ENCODE measurements at regions not wholly inside any gene's neighbourhood (a gene's known extent, or its start where the extent isn't known, plus 50 kb on each side); places are given as distances from the start of the nearest gene placed in this dataset.
"Not testable (repeated sequence)": the region's sequence is repeated elsewhere in the genome, so short reads cannot be mapped to it uniquely, and the experiment has no call there.

DNA sequence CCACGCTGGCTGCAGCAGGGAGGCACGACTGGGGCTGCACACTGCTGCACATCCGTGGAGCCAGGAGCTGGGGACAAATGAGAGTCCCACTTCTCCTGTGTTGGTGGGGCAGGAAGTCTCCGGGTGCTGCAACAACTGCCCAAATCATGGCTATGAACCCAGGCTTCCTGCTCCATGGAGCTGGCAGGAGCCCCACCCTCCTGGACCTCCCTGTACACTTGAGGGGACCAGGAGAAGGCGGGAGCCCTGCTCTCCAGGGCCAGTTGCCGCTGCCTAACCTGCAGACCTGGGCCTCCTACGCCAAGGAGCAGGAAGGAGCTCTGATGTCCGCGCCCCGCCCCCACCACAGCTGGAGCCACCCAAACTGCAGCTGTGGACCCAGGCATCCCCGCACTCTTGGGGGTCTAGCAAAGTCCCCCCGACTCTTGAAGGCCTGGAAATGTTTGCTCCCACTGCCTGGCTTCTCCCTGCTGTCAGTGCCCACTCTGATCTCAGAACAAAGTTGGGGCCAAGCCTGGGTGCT, 752.1 kb upstream of the PCDH20 start:
- Histone ChIP-seq H3K4me3 (ENCODE audit: insufficient read depth, low read depth, low read length) (no peak overlapping the region), H2AFZ (ENCODE audit: low read depth, low read length) (no peak overlapping the region), H3K27me3 (ENCODE audit: insufficient read depth, low read length) (no peaks in the 10 kb centered on the region), H3K4me1 (ENCODE audit: insufficient read depth, low read length) (no peaks in the 10 kb centered on the region), H3K4me2 (ENCODE audit: low read length) (no peak overlapping the region), H4K20me1 (ENCODE audit: insufficient read depth, low read length) (no peaks in the 10 kb centered on the region), H3K79me2 (ENCODE audit: insufficient read depth, low read length) (no peaks in the 10 kb centered on the region), H3K27ac (ENCODE audit: low read depth, low read length) (no peak overlapping the region), H3K9me3 (ENCODE audit: insufficient read depth, low read depth, low read length) (no peaks in the 10 kb centered on the region), H3K9ac (ENCODE audit: low read length) (no peak overlapping the region), H3K36me3 (ENCODE audit: insufficient read depth, low read length) (no peaks in the 10 kb centered on the region)
- DNase-seq (ENCODE audit: low read depth) (no peak), FAIRE-seq (no peak)
- TF ChIP-seq, protein P1, sequence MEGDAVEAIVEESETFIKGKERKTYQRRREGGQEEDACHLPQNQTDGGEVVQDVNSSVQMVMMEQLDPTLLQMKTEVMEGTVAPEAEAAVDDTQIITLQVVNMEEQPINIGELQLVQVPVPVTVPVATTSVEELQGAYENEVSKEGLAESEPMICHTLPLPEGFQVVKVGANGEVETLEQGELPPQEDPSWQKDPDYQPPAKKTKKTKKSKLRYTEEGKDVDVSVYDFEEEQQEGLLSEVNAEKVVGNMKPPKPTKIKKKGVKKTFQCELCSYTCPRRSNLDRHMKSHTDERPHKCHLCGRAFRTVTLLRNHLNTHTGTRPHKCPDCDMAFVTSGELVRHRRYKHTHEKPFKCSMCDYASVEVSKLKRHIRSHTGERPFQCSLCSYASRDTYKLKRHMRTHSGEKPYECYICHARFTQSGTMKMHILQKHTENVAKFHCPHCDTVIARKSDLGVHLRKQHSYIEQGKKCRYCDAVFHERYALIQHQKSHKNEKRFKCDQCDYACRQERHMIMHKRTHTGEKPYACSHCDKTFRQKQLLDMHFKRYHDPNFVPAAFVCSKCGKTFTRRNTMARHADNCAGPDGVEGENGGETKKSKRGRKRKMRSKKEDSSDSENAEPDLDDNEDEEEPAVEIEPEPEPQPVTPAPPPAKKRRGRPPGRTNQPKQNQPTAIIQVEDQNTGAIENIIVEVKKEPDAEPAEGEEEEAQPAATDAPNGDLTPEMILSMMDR (IDR thresholded peaks at IDR 0.05; ENCODE audit: insufficient read depth, low read depth, low read length): no peak
- no peak for TF ChIP-seq EZH2 (IDR thresholded peaks at IDR 0.05; ENCODE audit: insufficient read depth, low read length)
- Mint-ChIP-seq H3K27ac (ENCODE audit: unreplicated experiment) (no peak overlapping the region), H3K36me3 (ENCODE audit: low read depth, unreplicated experiment) (no peaks in the 10 kb centered on the region), H3K4me3 (ENCODE audit: unreplicated experiment) (no peak overlapping the region), H3K9me3 (ENCODE audit: unreplicated experiment) (peaks cover 3% of the 10 kb centered on the region), H3K27me3 (ENCODE audit: low read depth, unreplicated experiment) (no peaks in the 10 kb centered on the region), H3K4me1 (ENCODE audit: low read depth, unreplicated experiment) (peaks cover 7% of the 10 kb centered on the region)

DNA sequence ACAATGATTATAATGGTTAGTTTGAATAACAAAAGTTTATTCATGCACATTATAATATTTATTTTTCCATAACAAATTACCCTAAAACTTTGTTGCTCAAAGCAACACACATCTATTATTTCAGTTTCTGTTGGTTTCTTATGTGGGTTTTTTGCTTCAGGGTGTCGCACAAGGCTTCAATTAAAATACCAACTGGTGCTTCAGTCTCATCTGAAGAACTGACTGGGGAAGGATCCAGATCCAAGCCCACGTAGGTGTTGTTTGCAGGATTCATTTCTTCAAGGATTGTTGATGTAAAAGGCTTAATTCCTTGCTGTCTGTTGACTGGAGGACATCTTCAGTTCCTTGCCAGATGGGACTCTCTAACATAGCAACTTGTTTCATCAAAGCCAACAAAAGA, 747.2 kb upstream of the PCDH20 start:
- H3K27me3 Mint-ChIP-seq (ENCODE audit: low read depth, unreplicated experiment): no peaks in the 10 kb centered on the region
- no peak overlapping the region for H2AFZ ChIP-seq (ENCODE audit: low read depth, low read length)
- DNase-seq (ENCODE audit: low read depth): no peak
- no peak overlapping the region for H3K27ac ChIP-seq (ENCODE audit: low read depth, low read length)
- no peaks in the 10 kb centered on the region for H3K4me1 ChIP-seq (ENCODE audit: insufficient read depth, low read length)
- no peak overlapping the region for H3K4me3 Mint-ChIP-seq (ENCODE audit: unreplicated experiment)
- H3K79me2 ChIP-seq (ENCODE audit: insufficient read depth, low read length): no peaks in the 10 kb centered on the region
- H3K9ac ChIP-seq (ENCODE audit: low read length): no peak overlapping the region
- H3K9me3 ChIP-seq (ENCODE audit: insufficient read depth, low read depth, low read length): no peaks in the 10 kb centered on the region
- H3K4me2 ChIP-seq (ENCODE audit: low read length): no peak overlapping the region
- no peaks in the 10 kb centered on the region for H3K36me3 ChIP-seq (ENCODE audit: insufficient read depth, low read length)
- FAIRE-seq: no peak
- TF ChIP-seq, protein P1 (IDR thresholded peaks at IDR 0.05; ENCODE audit: insufficient read depth, low read depth, low read length): no peak
- H3K27ac Mint-ChIP-seq (ENCODE audit: unreplicated experiment): no peak overlapping the region
- no peaks in the 10 kb centered on the region for H3K36me3 Mint-ChIP-seq (ENCODE audit: low read depth, unreplicated experiment)
- H3K9me3 Mint-ChIP-seq (ENCODE audit: unreplicated experiment): peaks cover 3% of the 10 kb centered on the region
- no peaks in the 10 kb centered on the region for H3K27me3 ChIP-seq (ENCODE audit: insufficient read depth, low read length)
- H3K4me3 ChIP-seq (ENCODE audit: insufficient read depth, low read depth, low read length): no peak overlapping the region
- H3K4me1 Mint-ChIP-seq (ENCODE audit: low read depth, unreplicated experiment): no peaks in the 10 kb centered on the region
- no peaks in the 10 kb centered on the region for H4K20me1 ChIP-seq (ENCODE audit: insufficient read depth, low read length)

DNA sequence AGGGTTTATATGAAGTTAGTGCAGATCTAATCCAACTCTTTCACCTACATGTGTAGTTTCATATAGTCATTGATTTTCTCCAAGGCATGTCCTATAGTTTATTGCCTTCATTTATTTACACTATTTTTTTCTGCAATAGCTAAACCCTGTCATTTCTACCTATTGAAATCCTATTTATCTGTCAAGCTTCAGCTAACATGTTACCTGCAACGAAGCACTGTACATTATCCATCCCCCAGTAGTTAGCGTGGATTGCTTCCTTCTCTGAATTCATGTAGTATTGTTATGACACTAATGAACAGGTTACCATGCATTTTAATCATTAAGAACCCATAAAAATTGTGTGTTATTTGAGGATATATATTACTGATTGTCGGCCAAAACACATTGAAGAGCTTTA, 742.9 kb upstream of the PCDH20 start:
- Mint-ChIP-seq H3K4me3 (ENCODE audit: unreplicated experiment) (no peak overlapping the region), H3K27me3 (ENCODE audit: low read depth, unreplicated experiment) (no peaks in the 10 kb centered on the region), H3K36me3 (ENCODE audit: low read depth, unreplicated experiment) (no peaks in the 10 kb centered on the region), H3K9me3 (ENCODE audit: unreplicated experiment) (peaks cover 2% of the 10 kb centered on the region), H3K4me1 (ENCODE audit: low read depth, unreplicated experiment) (no peaks in the 10 kb centered on the region), H3K27ac (ENCODE audit: unreplicated experiment) (no peak overlapping the region)
- DNase-seq (ENCODE audit: low read depth) (no peak), FAIRE-seq (no peak)
- Histone ChIP-seq H3K27me3 (ENCODE audit: insufficient read depth, low read length) (no peaks in the 10 kb centered on the region), H3K4me3 (ENCODE audit: insufficient read depth, low read depth, low read length) (no peak overlapping the region), H3K36me3 (ENCODE audit: insufficient read depth, low read length) (no peaks in the 10 kb centered on the region), H2AFZ (ENCODE audit: low read depth, low read length) (no peak overlapping the region), H4K20me1 (ENCODE audit: insufficient read depth, low read length) (no peaks in the 10 kb centered on the region), H3K4me2 (ENCODE audit: low read length) (no peak overlapping the region), H3K4me1 (ENCODE audit: insufficient read depth, low read length) (no peaks in the 10 kb centered on the region), H3K79me2 (ENCODE audit: insufficient read depth, low read length) (no peaks in the 10 kb centered on the region), H3K27ac (ENCODE audit: low read depth, low read length) (no peak overlapping the region), H3K9ac (ENCODE audit: low read length) (no peak overlapping the region), H3K9me3 (ENCODE audit: insufficient read depth, low read depth, low read length) (no peaks in the 10 kb centered on the region)
- TF ChIP-seq EZH2 (IDR thresholded peaks at IDR 0.05; ENCODE audit: insufficient read depth, low read length): no peak
- TF ChIP-seq, protein P1 (IDR thresholded peaks at IDR 0.05; ENCODE audit: insufficient read depth, low read depth, low read length): no peak

DNA sequence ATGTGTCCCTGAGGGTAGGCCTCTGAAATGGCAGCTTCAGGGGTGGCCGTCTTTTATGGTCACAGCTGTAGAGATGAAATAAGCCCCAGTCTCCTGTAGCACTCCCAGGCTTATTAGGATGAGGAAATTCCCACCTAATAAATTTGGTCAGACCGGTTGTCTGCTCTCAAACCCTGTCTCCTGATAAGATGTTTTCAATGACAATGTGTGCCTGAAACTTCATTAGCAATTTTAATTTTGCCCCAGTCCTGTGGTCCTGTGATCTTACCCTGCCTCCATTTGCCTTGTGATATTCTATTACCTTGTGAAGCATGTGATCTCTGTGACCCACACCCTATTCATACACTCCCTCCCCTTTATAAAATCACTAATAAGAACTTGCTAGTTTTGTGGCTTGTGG, 736.1 kb upstream of the PCDH20 start:
- not testable (repeated sequence) for H2AFZ ChIP-seq (ENCODE audit: low read depth, low read length); H3K9me3 Mint-ChIP-seq (ENCODE audit: unreplicated experiment); H3K79me2 ChIP-seq (ENCODE audit: insufficient read depth, low read length); H3K4me3 ChIP-seq (ENCODE audit: insufficient read depth, low read depth, low read length); H3K9ac ChIP-seq (ENCODE audit: low read length); H3K27me3 Mint-ChIP-seq (ENCODE audit: low read depth, unreplicated experiment); H3K4me1 Mint-ChIP-seq (ENCODE audit: low read depth, unreplicated experiment); H4K20me1 ChIP-seq (ENCODE audit: insufficient read depth, low read length); DNase-seq (ENCODE audit: low read depth); H3K4me1 ChIP-seq (ENCODE audit: insufficient read depth, low read length); H3K27ac ChIP-seq (ENCODE audit: low read depth, low read length); H3K27ac Mint-ChIP-seq (ENCODE audit: unreplicated experiment); H3K36me3 Mint-ChIP-seq (ENCODE audit: low read depth, unreplicated experiment); H3K4me3 Mint-ChIP-seq (ENCODE audit: unreplicated experiment); H3K36me3 ChIP-seq (ENCODE audit: insufficient read depth, low read length); H3K27me3 ChIP-seq (ENCODE audit: insufficient read depth, low read length); H3K9me3 ChIP-seq (ENCODE audit: insufficient read depth, low read depth, low read length); FAIRE-seq; H3K4me2 ChIP-seq (ENCODE audit: low read length)

Measured in astrocyte (in vitro differentiated cells and primary cell).